ENCODE measurements at regions not wholly inside any gene's neighbourhood (a gene's known extent, or its start where the extent isn't known, plus 50 kb on each side); places are given as distances from the start of the nearest gene placed in this dataset.
A peak's percentile ranks its signal among the peaks of the same experiment; 100 is the strongest.

GRCh38 chr12:54765652-54766051 lies 88.7 kb upstream of the MUCL1 start:
- no peak for TF ChIP-seq CTCF (conservative IDR thresholded peaks at IDR 0.05; ENCODE audit: low read depth)
- H3K27ac ChIP-seq, result no peak overlapping the region
- ChIA-PET CTCF (no interaction called here), POLR2A (ENCODE audit: low non-redundant PET) (interaction anchor here (0.7 kb wide), 1 partner anchor 64 kb away, joined by 4 read pairs; no protein-coding TSS in a partner anchor)
- no peak for DNase-seq (ENCODE audit: low spot score)

- ChIA-PET POLR2A (ENCODE audit: low non-redundant PET) (no interaction called here), CTCF (no interaction called here)
- no peak overlapping the region for H3K27ac ChIP-seq
- DNase-seq (ENCODE audit: low spot score), result no peak
- no peak for TF ChIP-seq CTCF (conservative IDR thresholded peaks at IDR 0.05; ENCODE audit: low read depth)
Measured at GRCh38 chr12:54762390-54762789, 91.9 kb upstream of the MUCL1 start.

DNA sequence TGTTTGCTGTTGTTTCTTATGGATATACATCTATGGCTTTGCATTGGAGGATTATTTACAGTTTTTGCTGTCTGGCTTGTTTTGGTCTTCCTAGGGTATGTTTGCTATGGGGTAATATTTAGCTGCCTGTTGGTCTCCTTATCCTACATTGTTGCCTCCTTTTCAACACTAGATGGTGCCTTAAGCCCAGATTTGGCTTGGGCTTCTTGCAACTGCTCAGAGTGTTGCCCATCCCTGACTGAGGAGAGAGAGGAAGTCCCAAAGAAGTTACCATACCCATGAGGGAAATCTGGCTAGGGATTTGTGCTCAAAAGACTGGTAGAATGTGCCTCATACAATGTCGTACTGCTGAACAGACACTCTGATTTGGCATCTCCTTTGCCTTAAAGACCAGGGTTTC lies 94.6 kb upstream of the MUCL1 start:
- POLR2A ChIA-PET (ENCODE audit: low non-redundant PET), result no interaction called here

DNA sequence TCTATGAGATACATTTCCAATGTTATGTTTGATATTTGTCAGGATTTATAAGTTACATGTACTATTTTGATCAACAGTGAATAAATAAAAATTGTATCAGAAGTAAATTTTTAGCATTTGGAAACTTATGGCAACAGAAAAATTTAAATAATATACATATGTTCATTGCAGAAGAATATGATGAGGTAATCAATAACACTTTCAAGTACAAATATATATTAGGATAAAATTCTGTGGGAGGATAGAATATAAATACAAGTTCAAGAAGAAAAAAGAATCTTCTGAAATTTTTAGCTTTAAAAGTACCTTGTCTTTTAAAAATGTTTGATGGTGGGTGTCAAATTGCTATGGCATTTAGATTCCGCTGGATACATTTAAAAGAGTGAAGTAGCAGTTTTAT lies 102.8 kb upstream of the MUCL1 start:
- no peak for TF ChIP-seq CTCF (conservative IDR thresholded peaks at IDR 0.05; ENCODE audit: low read depth)
- ChIA-PET CTCF (no interaction called here), POLR2A (ENCODE audit: low non-redundant PET) (no interaction called here)

More for the DNA sequence above, 94.6 kb upstream of the MUCL1 start:
- CTCF ChIA-PET, result interaction anchor here (0.5 to 1.5 kb wide), 7 partner anchors 10 to 976 kb away, joined by 3 to 8 read pairs (median 4); no protein-coding TSS in a partner anchor
- H3K27ac ChIP-seq, result no peak overlapping the region
- TF ChIP-seq CTCF (conservative IDR thresholded peaks at IDR 0.05; ENCODE audit: low read depth), result no peak; the same call in 1 of the 2 replicates
- DNase-seq (ENCODE audit: low spot score), result no peak

DNA sequence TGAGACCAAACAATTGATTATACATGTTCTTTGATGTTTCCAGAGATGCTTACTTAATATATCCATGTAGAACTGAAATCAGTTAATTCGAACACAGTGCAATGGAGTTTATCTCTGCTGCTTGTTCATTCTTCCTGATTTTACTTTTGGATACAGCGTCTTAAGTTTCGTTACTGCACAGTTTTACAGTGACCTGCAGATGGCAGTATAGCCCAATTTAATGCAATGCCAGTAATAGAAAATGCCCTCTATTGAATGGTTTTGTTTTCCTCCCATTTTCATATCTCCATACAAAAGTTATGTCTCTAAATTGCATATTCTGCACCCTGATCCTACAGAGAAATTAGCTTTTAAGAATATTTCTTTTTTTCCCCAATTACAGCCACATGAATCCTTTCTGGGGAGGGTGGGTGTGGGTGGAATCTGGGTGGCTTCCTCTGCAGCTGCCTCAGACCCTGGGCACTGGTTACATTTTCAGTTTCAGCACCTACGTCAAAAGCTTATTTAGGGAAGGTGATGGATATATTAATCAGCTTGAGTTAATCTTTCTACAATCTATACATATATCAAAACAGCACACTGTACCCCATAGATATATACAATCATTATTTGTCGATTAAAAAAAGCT lies 101.1 kb upstream of the DCD start:
- ChIA-PET POLR2A (ENCODE audit: low non-redundant PET) (no interaction called here), CTCF (interaction anchor here (0.9 to 3.0 kb wide), 8 partner anchors 10 to 319 kb away, joined by 3 to 23 read pairs (median 5); no protein-coding TSS in a partner anchor)
- no peak overlapping the region for H3K27ac ChIP-seq
- TF ChIP-seq CTCF (conservative IDR thresholded peaks at IDR 0.05; ENCODE audit: low read depth), result peak; percentile 78
- DNase-seq (ENCODE audit: low spot score), result peak; percentile 55

More for the DNA sequence above, 102.8 kb upstream of the MUCL1 start:
- DNase-seq (ENCODE audit: low spot score), result no peak
- no peak overlapping the region for H3K27ac ChIP-seq

GRCh38 chr12:54744590-54744989 lies 96.4 kb upstream of the DCD start:
- DNase-seq (ENCODE audit: low spot score), result no peak
- H3K27ac ChIP-seq, result no peak overlapping the region
- ChIA-PET POLR2A (ENCODE audit: low non-redundant PET) (no interaction called here), CTCF (interaction anchor here (0.6 kb wide), 1 partner anchor 20 kb away, joined by 3 read pairs; no protein-coding TSS in a partner anchor)
- TF ChIP-seq CTCF (conservative IDR thresholded peaks at IDR 0.05; ENCODE audit: low read depth), result no peak
